ENCODE measurements at regions not wholly inside any gene's neighbourhood (a gene's known extent, or its start where the extent isn't known, plus 50 kb on each side); places are given as distances from the start of the nearest gene placed in this dataset.

DNA sequence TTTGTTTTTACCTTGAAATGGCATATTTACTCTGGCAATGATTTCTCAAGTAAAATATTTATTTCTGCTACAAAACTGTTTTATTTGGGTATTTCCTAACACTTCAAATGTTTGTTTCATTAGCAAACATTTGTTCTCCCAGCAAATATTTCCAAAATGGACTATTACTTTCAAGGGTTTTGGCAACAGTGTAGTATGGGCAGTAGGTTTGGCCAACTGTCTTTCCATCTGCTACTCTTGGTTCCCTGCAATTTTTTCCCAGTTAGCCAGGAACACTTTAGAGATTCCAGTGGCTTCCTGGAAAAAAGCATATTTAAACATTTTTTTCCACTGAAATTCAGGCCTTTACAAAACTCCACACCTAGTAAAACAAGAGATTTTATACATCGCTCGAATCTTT, 466.6 kb downstream of the SLITRK6 start:
- ATAC-seq, result no peak
- DNase-seq, result no peak
- Histone ChIP-seq H3K36me3 (no peaks in the 10 kb centered on the region), H3K27me3 (no peaks in the 10 kb centered on the region), H3K4me1 (no peaks in the 10 kb centered on the region), H3K9me3 (peaks cover 0 to 2% (median 0%) of the 10 kb centered on the region in 12 donors), H3K27ac (no peak overlapping the region), H3K4me3 (no peak overlapping the region)
- no peak for TF ChIP-seq POLR2A (IDR thresholded peaks at IDR 0.05)
- TF ChIP-seq, protein P1, sequence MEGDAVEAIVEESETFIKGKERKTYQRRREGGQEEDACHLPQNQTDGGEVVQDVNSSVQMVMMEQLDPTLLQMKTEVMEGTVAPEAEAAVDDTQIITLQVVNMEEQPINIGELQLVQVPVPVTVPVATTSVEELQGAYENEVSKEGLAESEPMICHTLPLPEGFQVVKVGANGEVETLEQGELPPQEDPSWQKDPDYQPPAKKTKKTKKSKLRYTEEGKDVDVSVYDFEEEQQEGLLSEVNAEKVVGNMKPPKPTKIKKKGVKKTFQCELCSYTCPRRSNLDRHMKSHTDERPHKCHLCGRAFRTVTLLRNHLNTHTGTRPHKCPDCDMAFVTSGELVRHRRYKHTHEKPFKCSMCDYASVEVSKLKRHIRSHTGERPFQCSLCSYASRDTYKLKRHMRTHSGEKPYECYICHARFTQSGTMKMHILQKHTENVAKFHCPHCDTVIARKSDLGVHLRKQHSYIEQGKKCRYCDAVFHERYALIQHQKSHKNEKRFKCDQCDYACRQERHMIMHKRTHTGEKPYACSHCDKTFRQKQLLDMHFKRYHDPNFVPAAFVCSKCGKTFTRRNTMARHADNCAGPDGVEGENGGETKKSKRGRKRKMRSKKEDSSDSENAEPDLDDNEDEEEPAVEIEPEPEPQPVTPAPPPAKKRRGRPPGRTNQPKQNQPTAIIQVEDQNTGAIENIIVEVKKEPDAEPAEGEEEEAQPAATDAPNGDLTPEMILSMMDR (IDR thresholded peaks at IDR 0.05), result no peak
- 92 to 93% (median 92%) methylated on average over 2 of the region's 2 CpGs for WGBS, 4 donors
- intact Hi-C loops (cut with DNase I), result no loop called here

DNA sequence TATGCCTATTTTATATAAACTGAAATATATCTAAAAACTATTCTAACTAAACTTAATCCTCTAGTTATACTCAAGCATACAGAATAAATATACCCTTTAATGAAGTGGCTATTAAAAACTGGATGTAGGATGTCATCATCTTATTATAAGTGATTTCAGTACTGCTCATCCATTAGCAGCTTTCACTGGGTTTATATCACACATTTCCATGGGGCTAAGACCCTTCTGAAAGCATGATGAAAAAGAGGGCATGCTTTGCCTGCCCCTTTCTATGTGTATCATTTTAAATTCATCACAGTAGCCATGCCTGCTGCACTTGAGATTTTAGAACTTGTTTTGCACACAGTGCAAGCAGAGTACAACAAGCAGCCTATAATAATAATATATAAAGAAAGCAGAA, 477.5 kb downstream of the SLITRK6 start:
- no peaks in the 10 kb centered on the region for H3K36me3 ChIP-seq
- no peaks in the 10 kb centered on the region for H3K27me3 ChIP-seq
- no peak overlapping the region for H3K27ac ChIP-seq
- ATAC-seq (no peak), DNase-seq (no peak)
- TF ChIP-seq, protein P1 (IDR thresholded peaks at IDR 0.05), result no peak
- TF ChIP-seq POLR2A (IDR thresholded peaks at IDR 0.05), result no peak
- H3K9me3 ChIP-seq, result no peaks in the 10 kb centered on the region
- no peak overlapping the region for H3K4me3 ChIP-seq
- intact Hi-C loops (cut with DNase I), result no loop called here
- H3K4me1 ChIP-seq, result no peaks in the 10 kb centered on the region

GRCh38 chr13:85317781-85318180, 481.4 kb downstream of the SLITRK6 start:
- H3K9me3 ChIP-seq, result no peaks in the 10 kb centered on the region
- ATAC-seq (no peak), DNase-seq (no peak)
- no peaks in the 10 kb centered on the region for H3K27me3 ChIP-seq
- no peak overlapping the region for H3K4me3 ChIP-seq
- intact Hi-C loops (cut with DNase I), result no loop called here
- no peak for TF ChIP-seq POLR2A (IDR thresholded peaks at IDR 0.05)
- TF ChIP-seq, protein P1 (IDR thresholded peaks at IDR 0.05), result no peak
- WGBS, 4 donors, result 82 to 93% (median 90%) methylated on average over 1 of the region's 1 CpG
- H3K36me3 ChIP-seq, result no peaks in the 10 kb centered on the region
- no peak overlapping the region for H3K27ac ChIP-seq
- no peaks in the 10 kb centered on the region for H3K4me1 ChIP-seq

- intact Hi-C loops (cut with DNase I), result no loop called here
- no peak for ATAC-seq
- WGBS, 4 donors, result 31 to 46% (median 44%) methylated on average over 6 of the region's 6 CpGs
- H3K4me3 ChIP-seq, result no peak overlapping the region
- no peak overlapping the region for H3K27ac ChIP-seq
- DNase-seq, result no peak
- H3K36me3 ChIP-seq, result no peaks in the 10 kb centered on the region
- no peaks in the 10 kb centered on the region for H3K9me3 ChIP-seq
- TF ChIP-seq, protein P1 (IDR thresholded peaks at IDR 0.05), result no peak
- TF ChIP-seq POLR2A (IDR thresholded peaks at IDR 0.05), result no peak
- H3K4me1 ChIP-seq, result no peaks in the 10 kb centered on the region
- H3K27me3 ChIP-seq, result no peaks in the 10 kb centered on the region
Measured at GRCh38 chr13:85316506-85317025, 482.7 kb downstream of the SLITRK6 start.
